ENCODE measurements at regions not wholly inside any gene's neighbourhood (a gene's known extent, or its start where the extent isn't known, plus 50 kb on each side); places are given as distances from the start of the nearest gene placed in this dataset.
A peak's percentile ranks its signal among the peaks of the same experiment; 100 is the strongest.
"Not testable (repeated sequence)": the region's sequence is repeated elsewhere in the genome, so short reads cannot be mapped to it uniquely, and the experiment has no call there.

DNA sequence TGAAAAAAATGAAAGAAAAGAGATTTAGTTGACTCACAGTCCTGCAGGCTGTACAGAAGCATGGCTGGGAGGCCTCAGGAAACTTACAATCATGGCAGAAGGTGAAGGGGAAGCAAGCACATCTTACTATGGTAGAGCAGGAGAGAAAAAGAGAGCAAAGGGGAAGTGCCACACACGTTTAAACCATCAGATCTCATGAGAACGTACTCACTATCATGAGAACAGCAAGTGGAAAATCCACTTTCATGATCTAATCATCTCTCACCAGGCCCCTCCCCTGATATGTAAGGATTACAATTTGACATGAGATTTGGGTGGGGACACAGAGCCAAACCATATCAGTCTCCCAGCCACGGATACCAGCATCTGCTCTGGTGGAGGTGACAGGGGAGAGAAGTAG lies 50.8 kb upstream of the CPOX start:
- no peak for DNase-seq (ENCODE audit: low read depth in 2 of 2)

DNA sequence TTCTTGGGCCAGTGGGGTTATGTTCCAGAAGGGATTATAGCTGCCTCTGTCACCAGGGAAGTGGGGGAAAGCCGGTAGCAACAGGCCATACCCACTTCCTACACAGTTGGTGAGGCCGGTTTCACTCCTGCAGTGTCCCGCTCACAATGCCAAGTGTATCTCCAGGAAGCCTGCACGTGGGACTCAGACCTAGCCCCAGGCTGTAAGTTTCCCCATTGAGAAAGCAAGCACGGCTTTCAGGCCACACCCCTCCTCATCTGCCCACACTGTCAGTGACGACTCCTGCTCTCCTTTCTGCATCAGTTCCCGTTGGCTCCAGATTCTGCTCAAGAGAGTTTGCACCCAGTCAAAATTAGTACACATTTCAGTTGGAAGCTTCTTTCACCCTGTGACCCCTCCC lies 51.6 kb upstream of the CPOX start:
- DNase-seq (ENCODE audit: low read depth in 2 of 2): no peak

DNA sequence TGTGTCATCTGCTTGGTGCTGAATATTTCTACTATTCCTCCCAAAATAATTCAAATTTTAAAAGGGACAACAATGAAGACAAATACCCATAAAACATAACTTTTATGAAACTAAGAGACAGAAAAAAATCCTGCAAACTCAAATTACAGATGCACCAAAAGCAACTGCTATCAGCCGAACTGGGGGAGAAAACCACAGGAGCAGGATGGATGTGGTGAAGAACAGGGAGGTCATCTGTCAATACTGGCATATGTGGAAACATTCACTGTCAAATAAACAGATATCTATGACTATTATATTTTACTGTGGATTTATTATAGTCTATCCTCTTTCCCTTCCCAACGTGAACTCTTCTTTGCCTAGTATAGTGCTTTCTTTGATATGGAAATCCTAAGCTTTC lies 53.3 kb upstream of the CPOX start:
- DNase-seq (ENCODE audit: low read depth in 2 of 2): no peak

DNA sequence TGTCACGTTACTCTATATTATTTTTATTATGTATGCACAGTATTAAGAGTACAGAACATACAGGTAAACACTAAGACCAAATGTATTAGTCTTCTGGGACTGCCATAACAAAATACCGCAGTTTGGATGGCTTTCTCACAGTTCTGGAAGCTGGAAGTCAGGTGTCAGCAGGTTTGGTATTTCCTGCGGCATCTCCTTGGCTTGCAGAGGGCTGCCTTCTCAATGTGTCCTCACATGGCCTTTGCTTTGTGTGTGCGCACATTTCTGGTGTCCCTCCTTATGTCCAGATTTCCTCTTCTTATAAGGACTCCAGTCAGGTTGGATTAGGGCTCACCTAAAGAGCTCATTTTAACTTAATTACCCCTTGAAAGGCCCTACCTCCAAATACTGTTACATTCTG lies 53.8 kb upstream of the CPOX start:
- DNase-seq (ENCODE audit: low read depth in 2 of 2): no peak

DNA sequence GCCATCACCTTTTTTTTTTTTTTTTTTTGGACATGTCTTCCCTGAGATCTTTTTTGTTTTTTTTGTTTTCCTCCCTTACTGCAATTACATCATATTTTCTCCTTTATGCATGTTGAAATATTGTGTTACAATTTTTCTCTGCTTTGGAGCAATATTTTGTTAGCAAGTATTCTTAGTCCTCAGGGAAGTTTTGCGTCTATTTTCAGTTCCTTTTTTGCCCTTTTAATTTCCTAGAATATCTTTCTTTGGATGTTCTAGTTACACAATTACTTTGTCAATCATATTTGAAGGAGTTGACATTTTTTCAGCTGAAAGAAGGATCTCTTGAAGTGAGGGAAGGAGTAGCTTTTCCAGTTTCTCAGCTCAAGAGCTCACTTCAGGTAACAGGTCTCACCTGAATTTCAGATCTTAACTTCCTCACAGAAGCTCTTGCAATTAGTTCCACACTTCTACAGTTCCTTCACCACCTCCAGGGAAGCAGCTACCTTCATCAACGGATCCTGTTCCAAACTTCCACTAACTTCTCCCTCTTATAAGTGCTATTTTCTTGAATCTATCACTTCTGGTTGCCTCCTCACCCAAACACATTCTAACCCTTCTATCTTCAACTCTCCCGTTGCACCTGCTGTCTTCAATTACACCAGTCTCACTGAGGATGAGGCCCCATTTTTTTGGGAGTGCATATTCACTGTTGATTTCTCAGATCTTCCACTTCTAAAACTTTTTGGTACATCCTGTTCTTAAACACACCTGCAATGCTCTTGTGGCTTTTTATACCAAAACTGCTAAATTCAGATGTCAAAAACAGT lies 57.8 kb upstream of the CPOX start:
- DNase-seq (ENCODE audit: low read depth in 2 of 2): no peak

DNA sequence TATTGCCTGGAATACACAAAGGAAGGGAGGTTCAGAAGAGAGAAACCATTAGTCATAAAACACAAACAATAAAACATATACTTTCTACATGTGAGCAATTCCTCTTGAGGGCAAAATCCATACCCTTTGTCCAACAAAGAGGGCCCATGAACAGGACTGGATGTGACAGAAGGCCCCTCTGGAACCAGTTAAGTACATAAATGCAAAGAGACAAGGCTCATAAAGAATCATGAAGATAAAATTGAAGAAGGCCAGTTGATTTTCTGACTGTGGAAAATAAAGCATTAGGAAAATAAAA lies 58.3 kb upstream of the CPOX start:
- DNase-seq (ENCODE audit: low read depth in 2 of 2): no peak

DNA sequence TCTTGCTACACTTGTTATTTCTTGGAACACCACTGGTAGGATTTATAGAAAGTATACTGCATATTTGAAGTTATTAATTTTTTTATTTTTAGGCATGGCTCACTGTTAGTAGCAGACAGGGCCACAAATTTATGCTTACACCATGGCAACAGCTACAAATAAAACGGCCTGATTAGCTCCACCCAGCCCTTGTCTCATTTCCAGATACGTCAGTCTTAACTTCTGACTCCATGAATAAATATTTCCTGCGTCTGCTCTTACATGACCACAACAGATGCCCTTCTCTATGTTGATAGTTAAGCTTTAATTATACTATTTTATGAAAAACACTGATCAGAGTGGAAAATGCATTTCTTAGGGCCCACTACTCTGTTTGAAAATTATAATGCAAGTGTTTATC lies 62.3 kb upstream of the CPOX start:
- DNase-seq (ENCODE audit: low read depth in 2 of 2): no peak

DNA sequence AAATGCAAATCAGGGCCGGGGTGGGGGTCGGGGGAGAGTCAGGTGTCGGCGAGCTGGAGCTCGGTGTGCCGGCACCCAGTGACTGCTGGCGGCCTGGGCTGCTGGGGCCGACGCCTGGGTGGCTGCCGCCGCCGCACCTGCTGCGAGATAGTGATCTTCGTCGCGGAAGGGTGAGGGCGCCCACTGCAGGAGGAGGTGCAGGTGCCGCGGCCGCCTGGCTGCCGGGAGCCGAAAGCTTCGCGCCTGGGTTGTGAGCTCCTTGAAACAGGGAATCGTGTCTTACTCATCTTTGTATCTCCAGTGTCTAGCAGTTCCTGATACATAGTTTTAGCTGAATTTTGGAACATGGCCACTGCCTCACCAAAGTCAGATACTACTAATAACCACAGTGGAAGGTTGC lies 64.0 kb upstream of the CPOX start:
- peak in 1 of 2 donors; percentile 12 for DNase-seq (ENCODE audit: low read depth in 2 of 2)

DNA sequence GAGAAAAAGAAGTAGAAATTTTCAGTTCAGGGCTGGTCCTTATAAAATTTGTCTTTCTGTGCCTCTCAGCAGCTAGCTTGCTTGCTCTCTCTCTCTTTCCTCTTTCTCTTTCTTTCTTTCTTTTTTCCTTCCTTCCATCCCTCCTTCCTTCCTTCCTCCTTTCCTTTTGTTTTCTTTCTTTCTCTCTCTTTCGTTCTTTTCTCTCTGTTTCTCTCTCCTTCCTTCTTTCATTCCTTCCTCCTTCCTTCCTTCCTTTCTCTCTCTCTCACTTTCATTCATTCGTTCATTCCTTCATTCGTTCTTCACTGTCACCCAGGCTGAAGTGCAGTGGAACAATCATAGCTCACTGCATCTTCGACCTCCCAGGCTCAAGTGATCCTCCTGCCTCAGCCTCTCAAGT lies 69.3 kb upstream of the CPOX start:
- no peak for DNase-seq (ENCODE audit: low read depth in 2 of 2)

DNA sequence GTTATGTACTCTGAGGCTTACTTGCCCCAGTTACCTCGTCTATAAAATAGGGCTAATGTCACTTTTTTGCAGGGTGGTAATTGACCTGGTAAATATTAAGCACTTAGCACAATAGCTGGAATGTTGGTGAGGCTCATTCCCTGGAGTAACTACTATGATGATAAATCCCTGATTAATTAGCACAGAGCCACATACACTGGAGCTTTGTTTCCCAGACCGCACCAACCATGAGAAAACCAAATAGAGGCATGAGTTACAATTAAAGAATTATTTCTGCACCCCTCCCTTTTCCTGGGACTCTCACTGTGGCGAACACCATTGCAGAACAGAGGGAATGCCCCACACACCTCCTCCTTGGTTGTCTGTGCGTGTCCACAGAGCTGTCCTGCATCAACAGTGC lies 76.6 kb upstream of the CPOX start:
- DNase-seq (ENCODE audit: low read depth in 2 of 2): no peak

DNA sequence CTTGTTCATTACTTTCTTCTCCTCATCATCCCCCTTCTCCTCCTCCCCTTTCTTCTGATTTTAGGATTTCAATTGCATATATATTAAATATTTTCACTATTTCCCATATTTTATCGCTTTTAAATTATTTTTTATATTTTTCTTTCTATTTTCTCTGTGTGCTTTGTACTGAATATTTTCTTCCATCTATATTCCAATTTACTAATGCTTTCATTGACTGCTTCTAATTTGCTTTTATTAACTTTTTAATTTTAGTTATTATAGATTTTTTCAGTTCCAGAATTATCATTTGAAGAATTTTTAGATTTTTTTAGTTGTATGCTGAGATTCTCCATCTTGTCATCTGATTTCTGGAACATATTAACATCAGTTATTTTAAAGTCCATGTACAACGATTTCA lies 83.2 kb upstream of the ST3GAL6 start:
- DNase-seq (ENCODE audit: low read depth in 2 of 2): no peak

DNA sequence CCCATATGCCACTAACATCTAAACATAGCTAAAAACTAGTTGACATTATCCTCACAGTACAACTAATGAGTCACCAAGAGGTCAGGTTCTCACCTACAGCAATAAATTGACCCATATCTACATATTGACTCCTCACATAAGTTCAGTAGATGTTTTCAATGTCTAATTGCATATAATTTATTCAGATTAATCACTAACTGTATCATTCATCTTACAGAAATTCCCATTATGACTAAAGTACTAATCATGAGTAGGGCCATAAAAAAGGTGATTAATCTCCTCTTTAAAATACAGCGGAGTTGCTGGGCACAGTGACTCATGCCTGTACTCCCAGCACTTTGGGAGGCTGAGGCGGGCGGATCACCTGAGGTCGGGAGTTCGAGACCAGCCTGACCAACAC lies 82.4 kb upstream of the ST3GAL6 start:
- no peak for DNase-seq (ENCODE audit: low read depth in 2 of 2)

DNA sequence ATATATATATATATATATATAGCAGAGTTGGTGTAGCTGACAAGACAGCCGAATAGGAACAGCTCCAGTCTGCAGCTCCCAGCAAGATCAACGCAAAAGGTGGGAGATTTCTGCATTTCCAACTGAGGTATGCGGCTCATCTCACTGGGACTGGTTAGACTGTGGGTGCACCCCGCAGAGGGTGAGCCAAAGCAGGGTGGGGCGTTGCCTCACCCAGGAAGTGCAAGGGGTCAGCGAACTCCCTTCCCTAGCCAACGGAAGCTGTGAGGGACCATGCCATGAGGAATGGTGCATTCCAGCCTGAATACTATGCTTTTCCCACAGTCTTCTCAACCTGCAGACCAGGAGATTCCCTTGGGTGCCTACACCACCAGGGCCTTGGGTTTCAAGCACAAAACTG lies 81.7 kb upstream of the ST3GAL6 start:
- DNase-seq (ENCODE audit: low read depth in 2 of 2): no peak

DNA sequence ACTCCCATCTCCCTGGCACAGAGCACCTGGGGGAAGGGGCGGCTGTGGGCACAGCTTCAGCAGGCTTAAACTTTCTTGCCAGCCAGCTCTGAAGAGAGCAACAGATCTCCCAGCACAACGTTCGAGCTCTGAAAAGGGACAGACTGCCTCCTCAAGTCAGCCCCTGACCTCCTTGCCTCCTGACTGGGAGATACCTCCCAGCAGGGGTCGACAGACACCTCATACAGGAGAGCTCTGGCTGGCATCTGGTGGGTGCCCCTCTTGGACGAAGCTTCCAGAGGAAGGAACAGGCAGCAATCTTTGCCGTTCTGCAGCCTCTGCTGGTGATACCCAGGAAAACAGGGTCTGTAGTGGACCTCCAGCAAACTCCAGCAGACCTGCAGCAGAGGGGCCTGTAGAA lies 80.7 kb upstream of the ST3GAL6 start:
- DNase-seq (ENCODE audit: low read depth in 2 of 2): not testable (repeated sequence)

DNA sequence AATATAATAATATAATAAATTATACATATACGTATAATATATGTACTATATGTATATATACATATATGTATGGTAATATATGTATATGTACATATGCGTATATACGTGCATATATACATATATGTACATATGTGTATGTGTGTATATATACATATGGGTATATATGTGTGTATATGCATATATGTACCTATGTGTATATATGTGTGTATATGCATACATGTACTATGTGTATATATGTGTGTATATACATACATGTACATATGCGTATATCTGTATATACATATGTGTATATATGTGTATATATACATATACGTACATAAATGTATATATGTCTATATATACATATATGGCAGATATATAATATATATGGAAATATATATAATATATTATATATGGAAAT lies 74.8 kb upstream of the ST3GAL6 start:
- DNase-seq (ENCODE audit: low read depth in 2 of 2): no peak

DNA sequence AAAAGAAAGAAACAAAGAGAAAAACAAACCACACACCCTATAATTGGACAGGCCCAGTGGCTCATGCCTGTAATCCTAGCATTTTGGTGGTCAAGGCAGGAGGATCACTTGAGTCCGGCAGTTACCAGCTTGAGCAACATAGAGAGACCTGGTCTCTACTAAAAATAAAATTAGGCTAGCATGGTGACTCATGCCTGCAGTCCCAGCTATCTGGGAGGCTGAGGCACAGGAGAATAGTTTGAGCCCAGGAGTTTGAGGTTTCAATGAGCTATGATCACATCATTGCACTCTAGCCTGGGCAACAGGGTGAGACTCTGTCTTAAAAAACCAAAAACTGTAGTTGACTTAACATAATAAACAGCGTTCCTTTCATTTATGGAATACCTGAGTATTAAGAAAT lies 72.3 kb upstream of the ST3GAL6 start:
- no peak for DNase-seq (ENCODE audit: low read depth in 2 of 2)

DNA sequence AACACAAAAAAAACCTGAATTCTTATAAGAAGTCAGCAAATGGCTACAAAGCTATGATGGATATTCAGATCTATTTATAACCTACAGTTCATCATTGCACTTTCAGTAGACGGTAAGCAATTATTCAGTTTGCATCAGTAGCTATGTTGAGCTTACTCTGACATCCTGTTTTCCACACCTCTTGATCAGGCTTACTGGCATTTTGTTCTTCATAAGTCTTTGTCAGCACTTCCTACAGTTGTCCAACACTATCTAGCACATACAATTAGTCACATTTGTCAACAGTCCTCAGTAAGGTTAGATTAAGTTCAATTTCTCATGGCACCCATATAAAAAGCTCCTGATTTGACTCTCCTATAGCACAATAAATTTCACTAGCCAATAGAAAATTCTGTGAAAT lies 71.2 kb upstream of the ST3GAL6 start:
- no peak for DNase-seq (ENCODE audit: low read depth in 2 of 2)

DNA sequence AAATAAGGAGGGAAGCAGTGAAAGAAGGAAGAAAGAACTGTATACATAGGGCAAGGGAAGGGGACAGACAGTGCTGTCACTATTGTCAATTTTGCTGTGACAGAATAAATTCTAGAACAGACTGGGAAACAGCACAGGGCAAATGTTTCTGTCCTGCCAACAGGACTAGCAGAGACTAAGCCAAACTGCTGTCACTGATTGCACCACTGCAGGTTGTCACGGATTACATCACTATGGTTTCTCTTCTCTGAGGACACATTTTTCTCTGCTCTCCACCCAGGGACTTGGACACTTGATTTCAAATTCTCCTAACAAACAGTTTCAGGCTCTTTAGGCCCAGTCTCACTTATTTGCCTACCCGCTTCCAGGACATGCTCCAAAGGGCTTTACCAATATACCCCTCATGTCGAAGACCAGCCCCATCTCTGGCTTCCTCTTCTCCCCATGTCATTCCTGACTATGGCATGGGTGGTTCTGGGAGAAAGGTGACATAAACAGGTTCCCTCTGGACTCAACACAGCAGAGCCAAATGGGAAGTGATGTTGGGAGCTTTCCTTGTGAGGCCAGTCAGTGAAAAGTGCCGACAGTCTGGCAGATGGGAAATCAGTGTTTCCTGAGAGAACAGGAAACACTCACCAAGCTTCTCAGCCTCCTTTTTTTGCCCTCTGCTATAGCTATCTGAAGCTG lies 70.2 kb upstream of the ST3GAL6 start:
- no peak for DNase-seq (ENCODE audit: low read depth in 2 of 2)

DNA sequence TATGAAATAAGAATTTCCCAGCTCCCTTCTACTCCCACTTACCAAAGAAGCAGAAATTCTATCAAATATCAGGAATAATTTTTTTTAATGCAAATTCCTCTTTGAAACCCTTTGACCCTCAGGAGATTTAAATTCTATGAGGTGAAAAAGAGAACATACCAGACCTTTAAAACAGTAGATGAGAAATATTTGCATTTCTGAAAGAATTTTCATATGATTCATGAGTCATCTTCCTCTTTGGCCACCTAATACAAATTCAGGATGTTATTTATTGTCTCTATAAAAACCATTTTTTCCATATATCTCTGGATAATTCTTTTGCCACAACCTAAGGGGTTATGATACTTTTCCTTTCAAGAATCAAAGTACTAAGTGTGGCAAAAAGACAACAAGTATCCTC lies 67.3 kb upstream of the ST3GAL6 start:
- no peak for DNase-seq (ENCODE audit: low read depth in 2 of 2)

DNA sequence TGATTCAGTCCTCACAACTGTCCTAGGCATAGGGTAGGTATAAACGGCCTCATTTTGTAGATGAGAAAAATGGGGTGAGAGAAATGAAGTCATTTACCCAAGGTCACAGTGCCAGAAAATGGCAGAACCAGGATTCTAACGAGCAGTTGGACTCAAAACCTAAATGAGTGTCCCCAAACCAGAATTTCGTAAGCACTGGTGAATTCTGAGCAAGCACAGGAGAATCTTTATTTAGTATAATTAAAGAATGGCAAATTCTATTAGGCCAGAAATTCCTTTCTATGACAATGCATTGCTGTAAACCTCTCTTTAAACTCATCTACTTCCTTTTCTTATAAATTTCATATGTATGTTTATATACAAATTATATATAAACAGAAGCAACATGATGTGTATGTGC lies 66.8 kb upstream of the ST3GAL6 start:
- DNase-seq (ENCODE audit: low read depth in 2 of 2): not testable (repeated sequence)

DNA sequence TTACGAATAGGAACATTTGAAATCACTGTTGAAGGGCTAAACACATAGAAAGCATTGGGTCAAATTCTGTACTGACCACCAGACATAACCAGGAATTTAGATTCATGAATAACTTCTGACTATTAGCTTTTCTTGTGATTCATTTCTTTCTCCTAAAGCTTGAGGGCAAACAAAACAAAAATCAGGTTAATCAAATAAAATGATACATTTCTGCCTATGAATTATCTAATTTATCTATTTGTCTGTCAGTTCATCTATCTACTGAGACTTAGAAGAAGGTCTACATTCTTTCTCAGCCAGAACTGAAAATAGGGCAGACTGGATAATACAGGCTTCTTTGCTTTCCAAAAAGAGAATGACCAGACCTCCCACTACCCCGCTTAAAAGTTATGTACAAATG lies 65.9 kb upstream of the ST3GAL6 start:
- no peak for DNase-seq (ENCODE audit: low read depth in 2 of 2)

DNA sequence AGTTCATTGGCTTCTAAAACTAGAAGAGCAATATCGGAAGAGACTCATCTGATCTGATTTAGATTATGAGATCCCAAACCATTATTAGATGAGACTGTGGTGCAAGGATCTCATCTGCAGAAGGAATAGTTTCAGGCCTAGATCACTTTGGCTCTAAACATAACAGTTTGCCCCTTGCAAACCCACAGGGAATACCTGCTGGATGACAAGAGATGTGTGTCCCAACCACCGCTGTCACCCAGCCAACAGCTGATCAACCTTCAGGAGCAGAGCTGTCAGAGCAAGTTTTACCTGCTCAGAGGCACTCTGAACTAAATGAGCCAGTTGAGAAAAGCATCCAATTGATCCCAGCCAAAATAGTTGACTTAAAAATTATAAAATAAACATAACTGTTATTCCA lies 64.0 kb upstream of the ST3GAL6 start:
- no peak for DNase-seq (ENCODE audit: low read depth in 2 of 2)

DNA sequence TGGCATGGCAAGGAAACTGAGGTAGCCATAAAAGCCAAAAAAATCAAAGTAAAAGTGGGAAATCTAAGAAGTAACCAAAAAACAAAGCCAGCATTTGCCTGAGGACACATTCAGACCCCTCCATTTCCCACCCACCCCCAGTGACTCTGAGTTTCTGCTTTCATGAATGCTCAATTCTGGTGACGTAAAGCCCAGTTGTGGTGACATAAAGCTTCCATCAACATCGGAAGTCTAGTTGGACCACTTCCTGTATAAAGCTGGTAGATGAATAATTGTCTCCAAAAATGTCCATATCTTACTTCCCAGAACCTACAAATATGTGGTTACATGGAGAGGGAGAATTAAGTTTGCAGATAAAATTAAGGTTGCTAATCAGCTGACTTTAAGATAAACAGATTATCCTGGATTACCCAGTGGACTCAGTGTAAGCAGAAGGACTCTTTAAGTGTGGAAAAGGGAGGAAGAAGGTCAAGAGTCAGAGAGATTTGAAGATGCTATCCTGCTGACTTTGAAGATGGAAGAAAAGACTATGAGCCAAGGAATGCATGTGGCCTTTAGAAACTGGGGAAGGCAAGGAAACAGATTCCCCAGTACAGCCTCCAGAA lies 62.0 kb upstream of the ST3GAL6 start:
- no peak for DNase-seq (ENCODE audit: low read depth in 2 of 2)

DNA sequence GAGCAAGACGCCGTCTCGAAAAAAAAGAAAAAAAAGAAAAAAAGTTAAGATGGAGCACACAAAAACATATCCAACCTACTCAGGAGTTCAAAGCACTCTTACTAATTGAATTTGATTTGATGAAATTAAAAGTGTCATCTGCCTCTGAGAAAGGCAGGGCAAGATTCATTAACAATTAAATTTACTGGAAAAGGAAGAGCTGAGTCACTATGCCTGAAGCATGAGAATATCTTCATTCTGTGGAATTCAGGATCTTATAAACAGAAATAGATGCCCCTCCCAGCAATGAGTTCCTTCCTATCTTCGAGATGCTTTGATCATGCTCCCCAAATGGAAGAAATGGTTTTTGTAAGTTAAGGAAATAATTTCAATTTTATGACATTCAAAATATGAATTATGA lies 61.0 kb upstream of the ST3GAL6 start:
- no peak for DNase-seq (ENCODE audit: low read depth in 2 of 2)
